ENCODE measurements at regions not wholly inside any gene's neighbourhood (a gene's known extent, or its start where the extent isn't known, plus 50 kb on each side); places are given as distances from the start of the nearest gene placed in this dataset.
"Not testable (repeated sequence)": the region's sequence is repeated elsewhere in the genome, so short reads cannot be mapped to it uniquely, and the experiment has no call there.

DNA sequence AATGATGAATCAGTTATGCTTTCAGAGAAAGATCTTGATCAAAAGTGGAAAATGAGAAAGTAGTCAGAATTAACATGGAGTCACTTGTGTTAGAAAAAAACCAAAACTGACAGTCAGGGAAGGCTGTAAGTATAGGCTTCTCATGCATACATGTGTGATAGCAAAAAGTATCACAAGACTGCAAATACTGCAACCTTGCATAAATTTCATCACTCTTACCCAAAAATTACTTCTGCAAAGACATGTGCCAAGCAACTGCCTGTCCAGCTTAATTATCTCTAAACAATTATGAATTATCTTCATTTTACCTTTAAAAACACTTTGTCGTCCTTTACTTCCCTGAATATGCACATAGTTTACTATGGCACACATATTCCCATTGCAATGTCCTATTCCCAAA, 2466.4 kb upstream of the PCDH20 start:
- DNase-seq (ENCODE audit: low read depth): no peak

DNA sequence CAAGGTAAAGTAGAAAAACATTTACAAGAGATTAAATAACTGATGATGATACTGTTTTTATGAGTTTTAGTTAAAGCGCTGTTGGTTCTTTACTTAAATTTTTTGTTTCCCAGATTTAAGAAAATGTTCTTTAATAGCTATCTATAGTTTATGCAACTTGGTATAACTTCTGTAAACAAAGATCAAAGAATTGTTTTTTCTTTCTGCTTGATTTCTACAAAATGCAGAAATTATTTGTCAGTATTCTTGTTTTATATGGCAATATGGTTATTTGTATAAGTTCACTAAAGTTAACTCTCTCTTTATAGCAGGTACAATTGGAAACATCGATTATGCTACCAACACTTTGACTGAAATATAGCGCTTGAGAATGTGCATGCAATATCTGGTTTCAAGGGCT, 2465.1 kb upstream of the PCDH20 start:
- no peak for DNase-seq (ENCODE audit: low read depth)

- DNase-seq (ENCODE audit: low read depth): no peak
Measured at GRCh38 chr13:63873936-63874335, 2458.3 kb upstream of the PCDH20 start.

GRCh38 chr13:63864171-63864902, 2448.7 kb upstream of the PCDH20 start:
- no peak for DNase-seq (ENCODE audit: low read depth)

DNA sequence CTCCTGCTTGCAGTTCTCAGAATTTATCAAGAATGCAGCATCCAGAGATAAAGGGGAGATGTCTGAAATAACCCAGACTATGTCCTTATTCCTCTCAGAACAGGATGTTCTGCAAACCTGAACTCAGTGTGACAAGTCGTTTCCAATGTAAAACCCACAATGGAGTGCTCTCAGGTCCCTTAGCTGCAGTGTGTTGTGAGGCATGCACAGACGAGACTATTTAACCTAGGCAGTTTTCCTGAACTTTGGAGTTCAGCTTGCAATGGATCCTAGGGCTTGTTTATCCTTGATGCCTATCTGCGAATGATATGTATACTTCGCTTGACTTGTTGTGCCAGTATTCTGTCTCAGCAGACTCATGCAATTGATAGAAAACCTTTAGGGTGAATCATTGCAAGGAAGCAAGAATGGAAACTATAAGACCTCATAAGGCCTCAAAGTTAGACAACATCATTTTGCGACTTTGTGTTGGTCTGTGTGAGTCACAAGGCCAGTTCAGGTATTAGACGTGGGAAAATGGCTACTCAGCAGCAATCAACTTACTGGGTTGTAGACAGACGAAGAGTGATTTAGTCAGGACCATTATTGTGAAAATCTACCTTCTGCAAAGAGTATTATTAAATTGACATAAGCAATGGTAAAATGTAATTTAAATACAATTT, 2439.9 kb upstream of the PCDH20 start:
- DNase-seq (ENCODE audit: low read depth): no peak

DNA sequence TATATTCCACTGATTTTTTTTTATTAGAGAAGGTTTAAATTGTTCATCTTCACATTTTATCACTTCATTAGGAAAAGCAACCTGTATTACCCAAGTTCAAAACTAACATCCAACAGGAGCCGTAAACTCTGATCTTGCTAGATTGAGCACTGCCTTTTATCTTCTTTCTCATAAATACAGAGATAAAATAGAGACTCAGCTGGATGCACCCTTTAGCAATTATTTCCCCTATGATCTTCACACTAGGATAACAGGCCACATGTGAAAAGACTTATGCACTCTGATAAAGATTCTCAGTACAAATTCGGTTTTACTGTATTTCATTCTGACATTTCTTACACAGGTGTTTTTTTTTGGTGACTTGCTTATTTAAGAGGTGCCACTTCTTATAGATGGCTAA, 2438.2 kb upstream of the PCDH20 start:
- no peak for DNase-seq (ENCODE audit: low read depth)

- DNase-seq (ENCODE audit: low read depth): no peak
Measured at GRCh38 chr13:63851526-63851925, 2435.9 kb upstream of the PCDH20 start.

GRCh38 chr13:63843766-63844699, 2428.4 kb upstream of the PCDH20 start:
- DNase-seq (ENCODE audit: low read depth): no peak

- no peak for DNase-seq (ENCODE audit: low read depth)
Measured at GRCh38 chr13:63842102-63842501, 2426.5 kb upstream of the PCDH20 start.

- no peak for DNase-seq (ENCODE audit: low read depth)
Measured at GRCh38 chr13:63840551-63841421, 2425.1 kb upstream of the PCDH20 start.

DNA sequence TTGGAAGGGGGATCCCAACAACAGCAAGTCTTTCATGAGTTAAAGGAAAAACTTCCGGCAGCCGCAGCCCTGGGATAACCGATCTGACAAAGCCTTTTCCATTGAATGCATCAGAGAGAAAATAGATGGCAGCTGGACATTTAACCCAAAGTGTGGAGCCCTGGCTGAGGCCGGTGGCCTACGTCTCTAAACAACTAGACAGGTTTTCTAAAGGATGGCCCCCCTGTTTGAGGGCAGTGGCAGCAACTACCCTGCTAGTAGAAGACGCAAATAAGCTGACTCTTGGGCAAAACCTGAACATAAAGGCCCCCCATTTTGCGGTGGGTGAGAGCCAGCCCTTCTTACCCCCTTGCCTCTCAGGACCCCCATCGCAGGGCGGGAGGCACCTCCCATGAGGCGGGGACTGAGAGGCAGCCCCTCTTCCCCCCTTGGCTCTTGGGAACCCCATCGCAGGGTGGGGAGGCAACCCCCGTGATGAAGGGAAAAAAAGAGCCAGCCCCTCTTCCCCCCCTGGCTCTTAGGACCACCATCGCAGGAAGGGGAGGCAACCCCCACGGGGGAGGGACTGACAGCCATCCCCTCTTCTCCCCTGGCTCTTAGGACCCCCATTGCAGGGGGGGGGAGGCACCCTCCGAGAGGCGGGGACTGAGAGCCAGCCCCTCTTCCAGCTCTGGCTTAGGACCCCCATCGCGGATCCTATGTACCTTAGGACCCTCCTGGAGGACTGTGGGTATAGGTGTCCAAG, 2422.9 kb upstream of the PCDH20 start:
- DNase-seq (ENCODE audit: low read depth): no peak

DNA sequence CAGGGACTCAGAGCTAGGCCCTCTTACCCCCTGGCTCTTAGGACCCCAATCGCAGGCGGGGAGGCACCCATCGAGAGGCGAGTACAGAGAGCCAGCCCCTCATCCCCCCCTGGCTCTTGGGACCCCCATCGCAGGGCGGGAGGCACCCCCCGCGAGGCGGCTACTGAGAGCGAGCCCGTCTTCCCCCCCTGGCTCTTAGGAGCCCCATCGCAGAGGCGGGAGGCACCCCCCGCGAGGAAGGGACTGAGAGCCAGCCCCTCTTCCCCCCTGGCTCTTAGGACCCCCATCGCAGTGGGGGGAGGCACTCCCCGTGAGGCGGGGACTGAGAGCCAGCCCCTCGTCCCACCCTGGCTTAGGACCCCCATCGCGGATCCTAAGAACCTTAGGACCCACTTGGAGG, 2422.1 kb upstream of the PCDH20 start:
- DNase-seq (ENCODE audit: low read depth): not testable (repeated sequence)

DNA sequence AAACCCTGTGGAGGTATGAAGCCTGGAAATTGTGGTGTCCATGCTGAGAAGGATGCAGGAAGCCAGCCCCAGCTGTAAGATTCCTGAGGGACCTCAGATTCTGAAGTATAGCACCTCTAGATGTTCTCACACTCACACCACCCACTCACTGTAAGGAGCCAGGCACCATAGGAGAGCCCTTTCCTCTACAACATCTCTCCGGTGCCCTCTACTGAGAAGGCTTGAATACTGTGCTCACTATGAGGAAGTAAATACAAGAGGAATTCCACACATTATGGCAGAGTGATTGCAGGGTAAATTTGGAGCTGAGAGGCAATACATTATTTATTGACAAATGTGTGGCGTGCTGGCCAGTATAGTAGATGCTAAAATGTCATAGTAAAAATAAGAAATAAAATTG, 2414.0 kb upstream of the PCDH20 start:
- not testable (repeated sequence) for DNase-seq (ENCODE audit: low read depth)

DNA sequence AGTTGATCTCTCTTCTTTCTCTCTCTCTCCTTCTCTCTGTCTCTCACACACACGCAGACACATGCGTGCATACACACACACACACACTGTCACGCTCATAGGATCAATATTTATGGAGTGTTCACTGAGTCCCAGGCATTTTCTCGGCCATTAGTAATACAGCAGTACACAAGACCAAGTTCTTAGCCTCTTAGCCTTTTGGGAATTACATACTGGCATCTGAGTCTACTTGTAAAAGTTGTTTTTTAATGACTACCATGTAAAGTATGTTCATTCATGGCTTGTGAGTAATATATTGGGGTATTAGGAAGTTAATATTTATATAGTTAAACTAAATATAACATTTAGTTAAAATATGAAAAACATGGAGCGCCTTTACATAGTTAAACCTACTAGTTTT, 2406.1 kb upstream of the PCDH20 start:
- DNase-seq (ENCODE audit: low read depth): not testable (repeated sequence)

- DNase-seq (ENCODE audit: low read depth): not testable (repeated sequence)
Measured at GRCh38 chr13:63811428-63812004, 2395.9 kb upstream of the PCDH20 start.

DNA sequence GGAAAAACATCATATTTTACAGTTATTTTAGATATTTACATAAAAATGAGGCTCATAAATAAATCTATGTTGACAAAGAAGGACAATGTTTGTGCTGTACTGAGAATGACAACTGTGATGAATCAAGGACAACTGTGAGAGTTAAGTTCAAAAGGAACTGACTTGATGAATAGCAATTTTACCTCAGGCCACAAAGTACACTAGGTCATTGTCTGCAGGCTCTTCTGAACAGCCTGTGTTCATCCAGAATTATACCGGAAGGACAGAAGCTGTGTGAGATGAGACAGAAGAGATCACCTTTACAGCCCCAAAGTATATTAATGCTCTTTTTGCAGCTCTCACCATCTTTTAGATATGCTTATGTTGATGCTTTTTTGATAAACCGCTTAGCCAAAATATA, 2375.5 kb upstream of the PCDH20 start:
- not testable (repeated sequence) for DNase-seq (ENCODE audit: low read depth)

DNA sequence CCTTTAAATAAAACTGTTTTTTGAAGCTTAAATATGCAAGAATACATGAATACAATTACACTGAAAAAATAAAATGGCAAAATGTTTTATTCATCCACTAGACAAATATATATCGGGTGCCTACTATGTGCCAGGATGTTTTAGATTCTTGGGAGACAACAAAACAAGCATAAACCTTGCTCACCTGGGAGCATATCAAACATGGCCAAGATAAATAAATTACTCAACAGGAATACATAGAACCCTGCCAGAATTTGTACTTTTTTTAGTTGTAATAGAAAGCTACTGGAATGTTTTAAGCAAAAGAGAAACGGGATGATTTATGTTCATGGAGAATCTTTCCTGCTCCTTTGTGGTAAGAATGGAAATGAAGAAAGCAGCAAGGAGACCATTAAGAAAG, 2358.5 kb upstream of the PCDH20 start:
- no peak for DNase-seq (ENCODE audit: low read depth)

DNA sequence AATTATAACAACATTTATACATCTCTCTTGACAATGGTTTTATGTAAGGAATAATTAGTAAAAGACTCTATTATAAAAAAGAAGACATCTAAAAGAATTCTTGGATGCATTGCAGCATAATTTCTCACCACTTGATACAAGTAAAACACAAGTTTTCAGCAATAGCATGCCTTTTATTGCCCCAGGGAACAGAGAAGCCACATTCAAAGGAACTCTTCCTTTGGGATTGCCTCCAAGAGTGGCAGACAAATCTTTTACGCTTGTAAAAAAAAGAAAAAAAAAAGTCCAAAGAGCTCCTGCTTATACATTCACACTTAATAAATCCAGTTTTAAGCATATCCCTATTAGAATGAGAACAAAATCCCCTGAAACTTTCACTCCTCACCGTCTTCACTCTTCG, 2357.8 kb upstream of the PCDH20 start:
- no peak for DNase-seq (ENCODE audit: low read depth)

DNA sequence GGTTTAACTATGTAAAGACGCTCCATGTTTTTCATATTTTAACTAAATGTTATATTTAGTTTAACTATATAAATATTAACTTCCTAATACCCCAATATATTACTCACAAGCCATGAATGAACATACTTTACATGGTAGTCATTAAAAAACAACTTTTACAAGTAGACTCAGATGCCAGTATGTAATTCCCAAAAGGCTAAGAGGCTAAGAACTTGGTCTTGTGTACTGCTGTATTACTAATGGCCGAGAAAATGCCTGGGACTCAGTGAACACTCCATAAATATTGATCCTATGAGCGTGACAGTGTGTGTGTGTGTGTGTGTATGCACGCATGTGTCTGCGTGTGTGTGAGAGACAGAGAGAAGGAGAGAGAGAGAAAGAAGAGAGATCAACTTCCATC, 2342.0 kb upstream of the PCDH20 start:
- DNase-seq (ENCODE audit: low read depth): not testable (repeated sequence)

- not testable (repeated sequence) for DNase-seq (ENCODE audit: low read depth)
Measured at GRCh38 chr13:63749857-63750256, 2334.2 kb upstream of the PCDH20 start.
